ENCODE measurements at regions not wholly inside any gene's neighbourhood (a gene's known extent, or its start where the extent isn't known, plus 50 kb on each side); places are given as distances from the start of the nearest gene placed in this dataset.

DNA sequence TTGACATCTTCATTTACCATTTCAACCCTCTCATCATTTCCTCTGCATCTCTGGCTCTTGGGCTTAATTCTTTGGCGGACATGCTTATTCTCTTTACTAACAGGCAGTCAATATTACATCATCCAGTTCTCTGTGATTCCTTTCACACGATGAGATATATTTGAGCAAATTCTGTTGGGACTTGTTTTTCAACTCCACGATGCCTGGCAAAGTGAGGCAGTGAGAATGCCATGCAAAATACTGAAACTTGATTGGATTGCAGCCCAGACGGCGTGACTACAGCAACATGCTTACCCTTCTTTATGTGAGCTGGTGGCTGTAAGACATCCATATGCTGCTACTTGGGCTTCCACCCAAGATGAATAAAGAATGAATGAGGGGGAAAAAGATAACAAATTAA lies 101.7 kb upstream of the SPACA1 start:
- TF ChIP-seq, protein P1, sequence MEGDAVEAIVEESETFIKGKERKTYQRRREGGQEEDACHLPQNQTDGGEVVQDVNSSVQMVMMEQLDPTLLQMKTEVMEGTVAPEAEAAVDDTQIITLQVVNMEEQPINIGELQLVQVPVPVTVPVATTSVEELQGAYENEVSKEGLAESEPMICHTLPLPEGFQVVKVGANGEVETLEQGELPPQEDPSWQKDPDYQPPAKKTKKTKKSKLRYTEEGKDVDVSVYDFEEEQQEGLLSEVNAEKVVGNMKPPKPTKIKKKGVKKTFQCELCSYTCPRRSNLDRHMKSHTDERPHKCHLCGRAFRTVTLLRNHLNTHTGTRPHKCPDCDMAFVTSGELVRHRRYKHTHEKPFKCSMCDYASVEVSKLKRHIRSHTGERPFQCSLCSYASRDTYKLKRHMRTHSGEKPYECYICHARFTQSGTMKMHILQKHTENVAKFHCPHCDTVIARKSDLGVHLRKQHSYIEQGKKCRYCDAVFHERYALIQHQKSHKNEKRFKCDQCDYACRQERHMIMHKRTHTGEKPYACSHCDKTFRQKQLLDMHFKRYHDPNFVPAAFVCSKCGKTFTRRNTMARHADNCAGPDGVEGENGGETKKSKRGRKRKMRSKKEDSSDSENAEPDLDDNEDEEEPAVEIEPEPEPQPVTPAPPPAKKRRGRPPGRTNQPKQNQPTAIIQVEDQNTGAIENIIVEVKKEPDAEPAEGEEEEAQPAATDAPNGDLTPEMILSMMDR (IDR thresholded peaks at IDR 0.05), result no peak
- no peak for TF ChIP-seq POLR2A (IDR thresholded peaks at IDR 0.05)

Data from body of pancreas (tissue), 4 donors.